Tibial nerve (tissue), 4 donors: ENCODE measurements at regions not wholly inside any gene's neighbourhood (a gene's known extent, or its start where the extent isn't known, plus 50 kb on each side); places are given as distances from the start of the nearest gene placed in this dataset.

Experiments
- DNase-seq, 2 donors: peaks; one replicate each; pipeline ENCODE4 v3.0.0-alpha.2; 2019; ENCODE audit warnings: low spot score in 2 of 2
- H3K27ac ChIP-seq, 4 donors: fragments of 200-600 bp; sonication (generic) in 3 of 4; one replicate each; pipeline ENCODE4 v1.5.1; 2017 to 2019; ENCODE audit warnings: mild to moderate bottlenecking in 1 of 4
- H3K27me3 ChIP-seq, 2 donors: fragments of 200-600 bp; sonication (generic) in 1 of 2; one replicate each; pipeline versions ENCODE4 v1.5.1 to v1.6.0; 2017 to 2019
- H3K36me3 ChIP-seq, 3 donors: fragments of 200-600 bp; sonication (generic); one replicate each; pipeline ENCODE4 v1.5.1; 2018 to 2019
- H3K4me1 ChIP-seq, 4 donors: fragments of 200-600 bp; sonication (generic) in 3 of 4; one replicate each; pipeline ENCODE4 v1.5.1; 2017 to 2019
- H3K4me3 ChIP-seq, 4 donors: fragments of 200-600 bp; sonication (generic) in 3 of 4; one replicate each; pipeline ENCODE4 v1.5.1; 2017 to 2019; ENCODE audit warnings: mild to moderate bottlenecking in 1 of 4, moderate library complexity in 1 of 4
- H3K9me3 ChIP-seq, 4 donors: fragments of 200-600 bp; sonication (generic) in 3 of 4; one replicate each; pipeline ENCODE4 v1.5.1; 2017 to 2019
- EP300 ChIP-seq, 2 donors: sonication (generic); formaldehyde crosslinking; IDR thresholded peaks; one replicate each; pipeline ENCODE4 v1.6.1; 2017; ENCODE audit warnings: antibody characterized with exemption in 2 of 2, mild to moderate bottlenecking in 1 of 2
- POLR2A ChIP-seq, 2 donors: fragments of 450-650 bp; IDR thresholded peaks; one replicate each; pipeline ENCODE4 v1.6.1; 2017; ENCODE audit warnings: antibody characterized with exemption in 2 of 2, mild to moderate bottlenecking in 2 of 2, moderate library complexity in 2 of 2
- WGBS, 2 donors: methylation state at CpG; one replicate each; pipeline ENCODE4 v1.1.5; 2018; 5-methylcytosine and 5-hydroxymethylcytosine counted together
- TF ChIP-seq, protein P1 (sequence below), 5 experiments: fragments of 200-600 bp in 3 of 5; fragments of 450-650 bp in 2 of 5; sonication (generic) in 3 of 5; IDR thresholded peaks; one replicate each; pipeline ENCODE4 v1.5.1; 2016 to 2019; ENCODE audit warnings: antibody characterized with exemption in 5 of 5, mild to moderate bottlenecking in 3 of 5, moderate library complexity in 2 of 5

DNA sequence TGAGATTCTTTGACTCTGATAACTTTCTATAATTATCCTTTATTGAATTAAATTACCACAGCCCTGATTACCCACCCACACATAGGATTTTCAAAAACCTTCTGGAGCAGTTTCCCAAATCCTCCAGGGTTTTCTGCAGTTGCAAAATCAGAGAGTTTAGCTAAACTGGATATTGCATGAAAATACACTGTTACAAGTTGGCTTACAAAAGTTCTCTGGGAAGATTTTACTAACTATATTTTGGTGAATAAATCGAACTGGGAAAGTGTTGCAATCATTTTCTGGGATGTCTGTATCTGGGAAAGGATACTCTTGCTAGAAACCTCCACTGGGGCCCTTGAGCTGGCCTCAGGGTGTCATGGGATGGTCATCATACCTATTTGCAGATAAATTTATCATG lies 97.6 kb upstream of the STMND1 start:
- H3K36me3 ChIP-seq: no peaks in the 10 kb centered on the region
- H3K27ac ChIP-seq: no peak overlapping the region
- 30 to 35% methylated on average over 1 of the region's 1 CpG for WGBS, 2 donors
- no peaks in the 10 kb centered on the region for H3K27me3 ChIP-seq
- H3K4me3 ChIP-seq: no peak overlapping the region
- DNase-seq: no peak
- H3K4me1 ChIP-seq: peaks cover 0 to 5% (median 0%) of the 10 kb centered on the region in 4 donors
- TF ChIP-seq, protein P1, sequence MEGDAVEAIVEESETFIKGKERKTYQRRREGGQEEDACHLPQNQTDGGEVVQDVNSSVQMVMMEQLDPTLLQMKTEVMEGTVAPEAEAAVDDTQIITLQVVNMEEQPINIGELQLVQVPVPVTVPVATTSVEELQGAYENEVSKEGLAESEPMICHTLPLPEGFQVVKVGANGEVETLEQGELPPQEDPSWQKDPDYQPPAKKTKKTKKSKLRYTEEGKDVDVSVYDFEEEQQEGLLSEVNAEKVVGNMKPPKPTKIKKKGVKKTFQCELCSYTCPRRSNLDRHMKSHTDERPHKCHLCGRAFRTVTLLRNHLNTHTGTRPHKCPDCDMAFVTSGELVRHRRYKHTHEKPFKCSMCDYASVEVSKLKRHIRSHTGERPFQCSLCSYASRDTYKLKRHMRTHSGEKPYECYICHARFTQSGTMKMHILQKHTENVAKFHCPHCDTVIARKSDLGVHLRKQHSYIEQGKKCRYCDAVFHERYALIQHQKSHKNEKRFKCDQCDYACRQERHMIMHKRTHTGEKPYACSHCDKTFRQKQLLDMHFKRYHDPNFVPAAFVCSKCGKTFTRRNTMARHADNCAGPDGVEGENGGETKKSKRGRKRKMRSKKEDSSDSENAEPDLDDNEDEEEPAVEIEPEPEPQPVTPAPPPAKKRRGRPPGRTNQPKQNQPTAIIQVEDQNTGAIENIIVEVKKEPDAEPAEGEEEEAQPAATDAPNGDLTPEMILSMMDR (IDR thresholded peaks at IDR 0.05): no peak
- TF ChIP-seq POLR2A (IDR thresholded peaks at IDR 0.05): no peak
- TF ChIP-seq EP300 (IDR thresholded peaks at IDR 0.05): no peak
- H3K9me3 ChIP-seq: peaks cover 0 to 12% (median 0%) of the 10 kb centered on the region in 4 donors

DNA sequence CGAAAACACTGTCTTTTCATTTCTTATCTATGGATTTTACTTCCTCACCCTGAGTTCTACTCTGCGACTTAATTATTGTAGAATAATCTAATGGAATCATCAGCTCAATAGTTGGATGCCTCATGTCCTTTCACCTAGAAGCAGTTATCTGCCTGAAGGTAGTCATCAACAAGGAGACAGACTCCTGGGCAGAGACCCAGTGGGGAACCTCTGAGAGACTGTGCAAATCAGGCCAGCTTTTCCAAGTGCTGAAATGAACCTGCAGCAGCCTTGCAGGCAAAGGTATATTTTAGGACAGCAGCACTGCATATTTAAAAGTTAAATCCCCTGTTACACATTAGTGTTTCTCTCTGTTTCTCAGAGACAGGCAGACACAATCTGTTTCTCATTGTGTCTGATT lies 99.7 kb upstream of the STMND1 start:
- Histone ChIP-seq H3K27ac (no peak overlapping the region), H3K4me3 (no peak overlapping the region), H3K27me3 (no peaks in the 10 kb centered on the region), H3K4me1 (peaks cover 0 to 5% (median 0%) of the 10 kb centered on the region in 4 donors), H3K36me3 (no peaks in the 10 kb centered on the region), H3K9me3 (peaks cover 0 to 4% (median 0%) of the 10 kb centered on the region in 4 donors)
- no peak for DNase-seq
- WGBS, 2 donors: 76 to 77% methylated on average over 2 of the region's 2 CpGs
- TF ChIP-seq EP300 (IDR thresholded peaks at IDR 0.05): no peak
- TF ChIP-seq POLR2A (IDR thresholded peaks at IDR 0.05): no peak
- TF ChIP-seq, protein P1 (IDR thresholded peaks at IDR 0.05): no peak

DNA sequence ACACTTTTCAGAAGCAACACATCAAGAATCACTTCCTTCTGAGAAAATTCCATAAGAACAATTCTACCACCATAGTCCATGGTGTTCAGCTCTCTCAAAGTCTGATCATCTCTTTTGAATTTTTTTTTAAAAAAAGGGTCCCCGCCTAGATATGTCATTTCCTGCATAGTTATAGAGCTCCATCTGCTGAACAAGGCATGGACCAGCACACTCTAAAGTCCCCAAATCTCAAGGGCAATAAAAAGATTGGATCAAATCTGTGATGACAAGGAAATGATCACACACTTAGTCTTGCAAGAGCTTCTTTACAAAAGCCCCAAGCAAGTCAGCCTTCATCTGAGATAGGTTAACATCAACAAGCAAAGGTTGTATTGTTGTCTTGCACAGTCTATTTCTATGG lies 100.7 kb upstream of the STMND1 start:
- H3K36me3 ChIP-seq: no peaks in the 10 kb centered on the region
- H3K4me3 ChIP-seq: no peak overlapping the region
- no peak overlapping the region for H3K27ac ChIP-seq
- DNase-seq: no peak
- TF ChIP-seq, protein P1 (IDR thresholded peaks at IDR 0.05): no peak
- TF ChIP-seq POLR2A (IDR thresholded peaks at IDR 0.05) (no peak), EP300 (IDR thresholded peaks at IDR 0.05) (no peak)
- H3K27me3 ChIP-seq: no peaks in the 10 kb centered on the region
- H3K9me3 ChIP-seq: no peaks in the 10 kb centered on the region
- H3K4me1 ChIP-seq: peaks cover 0 to 5% (median 0%) of the 10 kb centered on the region in 4 donors
- 50 to 68% methylated on average over 1 of the region's 1 CpG for WGBS, 2 donors

DNA sequence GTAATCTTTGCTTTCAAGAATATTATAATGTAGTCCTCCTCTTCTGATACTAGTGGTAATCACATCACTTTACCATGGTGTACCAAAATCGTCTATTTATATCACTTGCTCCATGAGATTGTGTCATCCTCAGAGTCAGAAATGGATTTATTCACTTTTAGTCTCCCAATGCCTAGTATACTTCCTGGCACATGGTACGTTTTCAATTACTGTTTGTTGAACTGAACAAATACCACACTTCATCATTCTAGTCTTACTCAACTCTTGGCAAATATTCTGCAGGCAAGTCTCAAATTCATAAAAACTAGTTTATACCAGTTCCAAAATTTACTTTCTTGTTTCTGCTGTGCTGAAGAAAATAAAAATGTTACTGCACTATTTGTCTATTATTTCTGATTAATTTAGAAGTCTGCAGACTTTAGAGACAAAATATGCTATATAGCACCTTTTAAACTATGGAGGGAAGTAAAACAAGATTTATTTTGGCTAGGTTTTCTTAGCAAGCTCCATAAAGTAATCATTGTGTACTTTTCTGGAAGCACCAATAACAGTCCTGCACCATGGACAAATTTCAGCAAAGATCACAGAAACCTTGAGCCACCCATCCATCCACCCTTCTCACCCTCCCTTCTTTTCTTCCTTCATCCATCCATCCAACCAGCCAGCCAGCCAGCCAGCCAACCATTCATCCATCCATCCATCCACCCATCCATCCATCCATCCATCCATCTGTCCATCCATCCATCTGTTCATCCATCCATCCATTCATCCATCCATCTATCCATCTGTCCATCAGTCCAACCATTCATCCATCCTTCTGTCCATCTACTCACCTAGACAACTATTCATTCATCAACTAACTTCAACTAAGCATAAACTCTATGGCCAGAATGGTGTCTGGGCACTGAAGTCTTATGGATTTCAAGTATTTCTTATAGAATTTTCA lies 102.1 kb upstream of the STMND1 start:
- 17 to 30% methylated on average over 2 of the region's 2 CpGs for WGBS, 2 donors
- TF ChIP-seq EP300 (IDR thresholded peaks at IDR 0.05) (peak in 1 of 2 donors; percentile 18), POLR2A (IDR thresholded peaks at IDR 0.05) (no peak)
- TF ChIP-seq, protein P1 (IDR thresholded peaks at IDR 0.05): no peak

DNA sequence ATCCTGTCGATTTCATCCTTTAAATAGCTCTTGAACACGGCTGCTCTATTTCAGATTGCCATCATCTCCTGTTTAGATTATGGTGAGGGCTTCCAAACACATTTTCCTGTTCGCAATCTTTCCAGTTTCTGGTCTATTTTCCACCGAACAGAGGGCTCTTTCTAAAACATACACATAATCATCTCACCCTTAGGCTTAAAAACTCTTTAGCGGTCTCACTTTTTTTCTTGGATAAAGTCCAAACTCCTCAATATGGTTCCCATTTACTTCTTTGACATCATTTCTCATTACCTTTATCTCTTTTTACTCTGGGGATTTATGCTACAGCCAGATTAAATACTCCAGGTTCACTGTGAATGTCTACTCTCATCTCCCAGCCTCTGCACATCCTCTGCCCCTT lies 103.4 kb upstream of the STMND1 start:
- no peaks in the 10 kb centered on the region for H3K27me3 ChIP-seq
- DNase-seq: no peak
- H3K4me1 ChIP-seq: peaks cover 0 to 5% (median 0%) of the 10 kb centered on the region in 4 donors
- WGBS, 2 donors: 54 to 59% methylated on average over 5 of the region's 5 CpGs
- H3K27ac ChIP-seq: no peak overlapping the region
- H3K36me3 ChIP-seq: no peaks in the 10 kb centered on the region
- H3K9me3 ChIP-seq: no peaks in the 10 kb centered on the region
- no peak overlapping the region for H3K4me3 ChIP-seq
- no peak for TF ChIP-seq POLR2A (IDR thresholded peaks at IDR 0.05)
- TF ChIP-seq, protein P1 (IDR thresholded peaks at IDR 0.05): no peak
- TF ChIP-seq EP300 (IDR thresholded peaks at IDR 0.05): no peak

More for the DNA sequence above, 102.1 kb upstream of the STMND1 start:
- Histone ChIP-seq H3K4me3 (no peak overlapping the region), H3K27ac (peak overlapping the region in 1 of 4 donors; percentile 16), H3K4me1 (peaks cover 0 to 5% (median 0%) of the 10 kb centered on the region in 4 donors), H3K27me3 (no peaks in the 10 kb centered on the region), H3K36me3 (no peaks in the 10 kb centered on the region), H3K9me3 (no peaks in the 10 kb centered on the region)
- no peak for DNase-seq
